Esophagus squamous epithelium (tissue), 4 donors: ENCODE measurements at regions not wholly inside any gene's neighbourhood (a gene's known extent, or its start where the extent isn't known, plus 50 kb on each side); places are given as distances from the start of the nearest gene placed in this dataset.

Experiments
- POLR2A ChIP-seq, 4 donors: fragments of 450-650 bp; IDR thresholded peaks; one replicate each; pipeline ENCODE4 v1.6.1; 2017; ENCODE audit warnings: antibody characterized with exemption in 4 of 4, mild to moderate bottlenecking in 4 of 4, moderate library complexity in 3 of 4
- TF ChIP-seq, protein P1 (sequence below), 6 experiments: fragments of 450-650 bp in 4 of 6; fragments of 200-600 bp in 2 of 6; sonication (generic) in 2 of 6; IDR thresholded peaks; one replicate each; pipeline ENCODE4 v1.5.1; 2016 to 2019; ENCODE audit warnings: antibody characterized with exemption in 6 of 6, mild to moderate bottlenecking in 4 of 6, moderate library complexity in 4 of 6

DNA sequence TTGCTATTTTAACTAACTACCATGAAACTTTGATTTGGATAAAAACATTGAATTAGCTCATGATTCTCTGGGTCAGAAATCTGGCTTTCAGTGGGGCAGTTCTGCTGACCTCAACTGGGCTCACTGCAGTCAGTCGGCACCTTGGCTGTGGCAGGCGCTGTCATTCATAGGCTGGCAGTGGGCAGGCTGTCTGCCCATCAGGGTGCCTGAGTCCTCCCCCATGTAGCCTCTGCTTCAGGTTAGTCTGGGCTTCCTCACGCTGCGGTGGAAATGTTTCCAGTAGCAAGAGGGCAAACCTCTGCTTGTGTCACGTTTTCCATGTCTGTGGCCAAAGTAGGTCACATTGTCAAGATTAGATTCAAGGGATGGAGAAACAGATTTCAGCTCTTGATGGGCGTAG, 251.0 kb upstream of the TCF21 start:
- TF ChIP-seq, protein P1, sequence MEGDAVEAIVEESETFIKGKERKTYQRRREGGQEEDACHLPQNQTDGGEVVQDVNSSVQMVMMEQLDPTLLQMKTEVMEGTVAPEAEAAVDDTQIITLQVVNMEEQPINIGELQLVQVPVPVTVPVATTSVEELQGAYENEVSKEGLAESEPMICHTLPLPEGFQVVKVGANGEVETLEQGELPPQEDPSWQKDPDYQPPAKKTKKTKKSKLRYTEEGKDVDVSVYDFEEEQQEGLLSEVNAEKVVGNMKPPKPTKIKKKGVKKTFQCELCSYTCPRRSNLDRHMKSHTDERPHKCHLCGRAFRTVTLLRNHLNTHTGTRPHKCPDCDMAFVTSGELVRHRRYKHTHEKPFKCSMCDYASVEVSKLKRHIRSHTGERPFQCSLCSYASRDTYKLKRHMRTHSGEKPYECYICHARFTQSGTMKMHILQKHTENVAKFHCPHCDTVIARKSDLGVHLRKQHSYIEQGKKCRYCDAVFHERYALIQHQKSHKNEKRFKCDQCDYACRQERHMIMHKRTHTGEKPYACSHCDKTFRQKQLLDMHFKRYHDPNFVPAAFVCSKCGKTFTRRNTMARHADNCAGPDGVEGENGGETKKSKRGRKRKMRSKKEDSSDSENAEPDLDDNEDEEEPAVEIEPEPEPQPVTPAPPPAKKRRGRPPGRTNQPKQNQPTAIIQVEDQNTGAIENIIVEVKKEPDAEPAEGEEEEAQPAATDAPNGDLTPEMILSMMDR (IDR thresholded peaks at IDR 0.05), result no peak
- TF ChIP-seq POLR2A (IDR thresholded peaks at IDR 0.05), result no peak
